Endothelial cell (in vitro differentiated cells): ENCODE measurements at regions not wholly inside any gene's neighbourhood (a gene's known extent, or its start where the extent isn't known, plus 50 kb on each side); places are given as distances from the start of the nearest gene placed in this dataset.

Experiments
- DNase-seq: peaks from one replicate; pipeline ENCODE4 v3.0.0; 2021; ENCODE audit warnings: low spot score
- H3K27ac Mint-ChIP-seq: one replicate; pipeline ENCODE4 v1.8.0; 2021; ENCODE audit warnings: mixed read lengths, inconsistent platforms; ENCODE audit not compliant: unreplicated experiment
- H3K27me3 Mint-ChIP-seq: one replicate; pipeline ENCODE4 v1.8.0; 2021; ENCODE audit warnings: mild to moderate bottlenecking, moderate library complexity, mixed read lengths, inconsistent platforms; ENCODE audit not compliant: unreplicated experiment
- H3K36me3 Mint-ChIP-seq: one replicate; pipeline ENCODE4 v1.8.0; 2021; ENCODE audit warnings: mild to moderate bottlenecking, low read depth, mixed read lengths, inconsistent platforms; ENCODE audit not compliant: unreplicated experiment
- H3K4me1 Mint-ChIP-seq: one replicate; pipeline ENCODE4 v1.8.0; 2021; ENCODE audit warnings: mild to moderate bottlenecking, mixed read lengths, inconsistent platforms; ENCODE audit not compliant: unreplicated experiment
- H3K4me3 Mint-ChIP-seq: one replicate; pipeline ENCODE4 v1.8.0; 2021; ENCODE audit warnings: mild to moderate bottlenecking, mixed read lengths, inconsistent platforms; ENCODE audit not compliant: unreplicated experiment
- H3K9me3 Mint-ChIP-seq: one replicate; pipeline ENCODE4 v1.8.0; 2021; ENCODE audit warnings: mixed read lengths, inconsistent platforms; ENCODE audit not compliant: unreplicated experiment
- TF ChIP-seq, protein P1 (sequence below): fragments of 200-600 bp; sonication (generic); IDR thresholded peaks from one replicate; pipeline ENCODE4 v1.5.0; 2021; ENCODE audit warnings: antibody characterized with exemption; ENCODE audit not compliant: unreplicated experiment

DNA sequence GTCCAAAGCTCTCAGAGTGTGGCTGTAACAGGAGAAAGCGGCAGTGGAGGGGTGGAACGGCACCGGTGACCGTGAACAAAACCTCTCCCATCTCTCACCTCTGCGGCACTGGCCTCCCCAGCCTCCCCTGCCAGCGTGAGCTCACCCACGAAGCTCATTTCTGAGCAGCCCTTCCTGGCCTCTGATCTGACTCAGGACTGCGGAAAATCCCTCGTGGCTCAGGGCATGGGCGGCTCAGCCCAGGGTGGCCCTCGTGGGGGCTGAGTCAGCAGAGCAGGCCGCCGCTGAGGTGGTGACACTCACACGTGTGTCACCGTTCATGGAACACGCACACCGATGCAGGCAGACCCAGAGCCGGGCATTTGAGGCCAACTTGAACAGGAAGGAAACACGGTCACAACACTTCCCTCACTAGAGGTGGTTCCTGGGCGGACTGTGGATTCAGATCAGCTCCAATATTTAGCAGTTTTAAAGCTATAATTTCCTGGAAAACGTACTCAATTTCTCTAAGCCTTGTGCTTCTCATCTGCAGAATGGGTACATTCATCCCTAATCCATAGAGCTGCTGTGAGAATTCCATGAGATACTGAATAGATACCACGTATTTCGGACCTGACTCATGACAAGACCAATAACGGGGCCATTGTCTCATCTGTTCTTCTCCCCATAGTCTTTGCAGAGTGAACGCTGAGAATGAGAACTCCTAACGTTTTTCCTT lies 115.0 kb upstream of the TMPRSS2 start:
- Mint-ChIP-seq H3K36me3 (no peaks in the 10 kb centered on the region), H3K27ac (no peak overlapping the region), H3K4me3 (no peak overlapping the region), H3K9me3 (no peaks in the 10 kb centered on the region), H3K27me3 (no peaks in the 10 kb centered on the region), H3K4me1 (no peaks in the 10 kb centered on the region)
- TF ChIP-seq, protein P1, sequence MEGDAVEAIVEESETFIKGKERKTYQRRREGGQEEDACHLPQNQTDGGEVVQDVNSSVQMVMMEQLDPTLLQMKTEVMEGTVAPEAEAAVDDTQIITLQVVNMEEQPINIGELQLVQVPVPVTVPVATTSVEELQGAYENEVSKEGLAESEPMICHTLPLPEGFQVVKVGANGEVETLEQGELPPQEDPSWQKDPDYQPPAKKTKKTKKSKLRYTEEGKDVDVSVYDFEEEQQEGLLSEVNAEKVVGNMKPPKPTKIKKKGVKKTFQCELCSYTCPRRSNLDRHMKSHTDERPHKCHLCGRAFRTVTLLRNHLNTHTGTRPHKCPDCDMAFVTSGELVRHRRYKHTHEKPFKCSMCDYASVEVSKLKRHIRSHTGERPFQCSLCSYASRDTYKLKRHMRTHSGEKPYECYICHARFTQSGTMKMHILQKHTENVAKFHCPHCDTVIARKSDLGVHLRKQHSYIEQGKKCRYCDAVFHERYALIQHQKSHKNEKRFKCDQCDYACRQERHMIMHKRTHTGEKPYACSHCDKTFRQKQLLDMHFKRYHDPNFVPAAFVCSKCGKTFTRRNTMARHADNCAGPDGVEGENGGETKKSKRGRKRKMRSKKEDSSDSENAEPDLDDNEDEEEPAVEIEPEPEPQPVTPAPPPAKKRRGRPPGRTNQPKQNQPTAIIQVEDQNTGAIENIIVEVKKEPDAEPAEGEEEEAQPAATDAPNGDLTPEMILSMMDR = no peak
- no peak for DNase-seq

DNA sequence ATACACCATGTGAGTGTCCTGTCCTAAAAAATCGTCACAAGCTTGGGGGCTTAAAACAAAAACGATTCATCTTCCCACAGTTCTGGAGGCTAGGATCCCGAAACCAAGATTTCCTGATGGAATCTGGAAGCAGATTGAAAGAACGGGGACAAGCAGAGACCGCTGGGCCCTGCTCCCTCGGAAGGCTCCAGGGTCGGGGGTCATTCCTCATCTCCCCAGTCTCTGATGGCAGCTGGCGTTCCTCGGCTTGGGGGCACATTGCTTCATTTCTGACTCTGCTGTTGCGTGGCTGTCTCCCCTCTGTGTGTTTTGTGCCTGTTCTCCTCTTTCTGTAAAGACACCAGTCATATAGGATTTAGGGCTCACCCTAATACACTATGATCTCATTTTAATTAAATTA lies 114.2 kb upstream of the TMPRSS2 start:
- no peak for DNase-seq
- Mint-ChIP-seq H3K9me3 (no peaks in the 10 kb centered on the region), H3K36me3 (no peaks in the 10 kb centered on the region), H3K4me3 (no peak overlapping the region), H3K27ac (peak overlapping the region; percentile 21), H3K27me3 (no peaks in the 10 kb centered on the region), H3K4me1 (no peaks in the 10 kb centered on the region)
- TF ChIP-seq, protein P1 = no peak

DNA sequence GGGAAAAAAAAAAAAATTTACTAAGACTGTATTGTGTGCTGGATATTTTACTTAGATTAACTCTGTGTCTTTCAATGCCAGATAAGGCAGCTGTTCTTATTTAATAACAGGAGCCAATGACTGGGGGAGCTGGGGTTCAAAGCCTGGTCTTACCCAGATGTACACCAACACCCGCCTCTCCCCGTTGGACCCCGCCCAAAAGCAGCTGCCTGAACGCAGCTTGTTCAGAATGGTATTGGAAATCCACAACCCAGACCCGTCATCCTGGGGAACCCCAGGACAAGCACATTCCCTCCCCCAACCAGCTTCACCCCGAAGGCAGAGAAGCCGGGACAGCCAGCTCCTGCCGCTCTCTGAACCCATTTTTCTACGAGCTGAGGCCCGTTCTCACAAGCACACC lies 113.6 kb upstream of the TMPRSS2 start:
- TF ChIP-seq, protein P1 = no peak
- Mint-ChIP-seq H3K9me3 (no peaks in the 10 kb centered on the region), H3K4me1 (no peaks in the 10 kb centered on the region), H3K36me3 (no peaks in the 10 kb centered on the region), H3K27ac (no peak overlapping the region), H3K4me3 (no peak overlapping the region), H3K27me3 (no peaks in the 10 kb centered on the region)
- no peak for DNase-seq

DNA sequence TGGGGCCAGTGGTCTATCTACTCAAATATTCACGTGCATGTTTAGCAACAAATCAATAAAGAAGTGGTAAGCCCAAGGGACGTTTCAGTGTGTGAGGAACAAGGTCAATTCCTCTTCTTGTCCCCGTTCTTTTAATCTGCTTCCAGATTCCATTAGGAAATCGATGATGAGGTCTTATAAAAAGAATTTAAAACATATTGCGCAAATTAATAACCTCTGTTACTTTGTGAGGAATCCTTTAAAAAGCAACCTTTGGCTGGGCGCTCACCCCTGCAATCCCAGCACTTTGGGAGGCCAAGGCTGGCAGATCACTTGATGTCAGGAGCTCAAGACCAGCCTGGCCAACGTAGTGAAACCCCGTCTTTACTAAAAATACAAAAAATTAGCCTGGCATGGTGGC lies 113.0 kb upstream of the TMPRSS2 start:
- H3K4me3 Mint-ChIP-seq = no peak overlapping the region
- TF ChIP-seq, protein P1 = no peak
- H3K27me3 Mint-ChIP-seq = no peaks in the 10 kb centered on the region
- DNase-seq = no peak
- H3K27ac Mint-ChIP-seq = no peak overlapping the region
- H3K36me3 Mint-ChIP-seq = no peaks in the 10 kb centered on the region
- H3K9me3 Mint-ChIP-seq = no peaks in the 10 kb centered on the region
- no peaks in the 10 kb centered on the region for H3K4me1 Mint-ChIP-seq

DNA sequence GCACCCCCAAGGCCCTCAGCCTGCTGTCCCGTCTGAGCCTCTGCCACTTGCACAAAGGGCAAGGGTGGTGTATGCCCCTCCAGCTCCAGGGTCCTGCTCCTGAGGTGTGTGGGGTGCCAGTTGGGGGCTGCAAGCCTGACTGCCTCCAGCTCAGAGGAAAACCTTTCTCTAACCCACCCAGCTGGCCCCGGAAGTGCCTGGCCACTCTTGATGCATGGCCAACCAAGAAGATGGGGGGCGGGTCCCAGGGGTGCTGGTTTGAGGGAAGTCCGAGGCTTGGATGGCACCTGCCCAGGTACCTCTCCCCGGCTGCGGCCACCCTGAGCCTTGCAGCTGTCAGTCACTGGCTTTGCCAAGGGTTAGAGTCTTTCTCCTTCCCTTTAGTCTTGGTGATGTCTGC lies 112.6 kb upstream of the TMPRSS2 start:
- Mint-ChIP-seq H3K36me3 (no peaks in the 10 kb centered on the region), H3K9me3 (no peaks in the 10 kb centered on the region)
- TF ChIP-seq, protein P1 = no peak

More for the DNA sequence above, 112.6 kb upstream of the TMPRSS2 start:
- DNase-seq = no peak
- Mint-ChIP-seq H3K27me3 (no peaks in the 10 kb centered on the region), H3K4me3 (no peak overlapping the region), H3K27ac (no peak overlapping the region), H3K4me1 (no peaks in the 10 kb centered on the region)
